ENCODE measurements at regions not wholly inside any gene's neighbourhood (a gene's known extent, or its start where the extent isn't known, plus 50 kb on each side); places are given as distances from the start of the nearest gene placed in this dataset.

DNA sequence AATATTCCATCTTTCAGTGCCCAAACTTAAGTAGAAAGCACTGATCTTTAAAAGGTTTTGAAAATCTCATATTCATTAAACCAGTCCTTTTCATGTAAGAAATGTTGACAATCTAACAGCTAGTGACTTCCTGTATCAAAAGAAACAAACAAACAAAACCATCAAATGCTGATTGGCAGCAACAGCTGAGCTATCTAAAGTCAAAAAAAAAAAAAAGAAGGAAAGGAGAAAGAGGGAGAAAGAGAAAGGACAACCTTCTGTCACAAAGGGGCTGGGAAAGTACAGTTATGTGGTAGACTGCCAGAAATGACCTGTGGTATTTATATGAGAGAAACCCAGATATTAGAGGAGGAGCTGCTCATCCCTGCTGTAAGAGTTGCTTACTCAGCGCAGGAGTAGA lies 614.6 kb upstream of the SMIM31 start:
- TF ChIP-seq, protein P1, sequence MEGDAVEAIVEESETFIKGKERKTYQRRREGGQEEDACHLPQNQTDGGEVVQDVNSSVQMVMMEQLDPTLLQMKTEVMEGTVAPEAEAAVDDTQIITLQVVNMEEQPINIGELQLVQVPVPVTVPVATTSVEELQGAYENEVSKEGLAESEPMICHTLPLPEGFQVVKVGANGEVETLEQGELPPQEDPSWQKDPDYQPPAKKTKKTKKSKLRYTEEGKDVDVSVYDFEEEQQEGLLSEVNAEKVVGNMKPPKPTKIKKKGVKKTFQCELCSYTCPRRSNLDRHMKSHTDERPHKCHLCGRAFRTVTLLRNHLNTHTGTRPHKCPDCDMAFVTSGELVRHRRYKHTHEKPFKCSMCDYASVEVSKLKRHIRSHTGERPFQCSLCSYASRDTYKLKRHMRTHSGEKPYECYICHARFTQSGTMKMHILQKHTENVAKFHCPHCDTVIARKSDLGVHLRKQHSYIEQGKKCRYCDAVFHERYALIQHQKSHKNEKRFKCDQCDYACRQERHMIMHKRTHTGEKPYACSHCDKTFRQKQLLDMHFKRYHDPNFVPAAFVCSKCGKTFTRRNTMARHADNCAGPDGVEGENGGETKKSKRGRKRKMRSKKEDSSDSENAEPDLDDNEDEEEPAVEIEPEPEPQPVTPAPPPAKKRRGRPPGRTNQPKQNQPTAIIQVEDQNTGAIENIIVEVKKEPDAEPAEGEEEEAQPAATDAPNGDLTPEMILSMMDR (IDR thresholded peaks at IDR 0.05), result no peak
- TF ChIP-seq POLR2AphosphoS5 (IDR thresholded peaks at IDR 0.05), result no peak
- no peak for TF ChIP-seq POLR2A (IDR thresholded peaks at IDR 0.05)

Measured in suprapubic skin (tissue), 4 donors.